B cell (primary cell): ENCODE measurements at regions not wholly inside any gene's neighbourhood (a gene's known extent, or its start where the extent isn't known, plus 50 kb on each side); places are given as distances from the start of the nearest gene placed in this dataset.
"Not testable (repeated sequence)": the region's sequence is repeated elsewhere in the genome, so short reads cannot be mapped to it uniquely, and the experiment has no call there.

Source experiments
- ATAC-seq: fragments of 200-7000 bp; cut with Tn5 transposase; one replicate; pipeline ENCODE4 v1.10.0; 2021; ENCODE audit warnings: low read depth, mild to moderate bottlenecking, moderate number of reproducible peaks, moderate library complexity
- CTCF ChIA-PET: fragments of 350-600 bp; sonication (Branson Sonifier 250); formaldehyde crosslinking; loops from one replicate; lab custom pipeline; 2021; ENCODE audit warnings: antibody characterized with exemption, inconsistent platforms; lab: Charles Lee
- POLR2A ChIA-PET: fragments of 350-600 bp; sonication (Branson Sonifier 250); formaldehyde crosslinking; loops from one replicate; lab custom pipeline; 2021; ENCODE audit warnings: antibody characterized with exemption; lab: Charles Lee
- DNase-seq: peaks from one replicate; pipeline ENCODE4 v3.0.0; 2013
- H2AFZ ChIP-seq: 2 replicates; pipeline ENCODE4 v1.6.1; 2012; ENCODE audit warnings: mild to moderate bottlenecking, low read depth, low read length; ENCODE audit not compliant: insufficient read depth, poor library complexity, severe bottlenecking
- H3K27ac ChIP-seq, 2 donors: 1 replicate in 1 of 2; 2 replicates in 1 of 2; pipeline ENCODE4 v1.5.1; 2012 to 2013; ENCODE audit warnings: low read length in 2 of 2, mild to moderate bottlenecking in 2 of 2, moderate library complexity in 1 of 2
- H3K27me3 ChIP-seq, 4 experiments: fragments of 200-600 bp in 1 of 4; sonication (generic) in 1 of 4; replicated peaks in 1 of 4; 1 replicate in 2 of 4; 2 replicates in 2 of 4; pipeline versions ENCODE4 v1.6.1 to v1.7.0; 2013 to 2016; ENCODE audit warnings: low read length in 3 of 4, mild to moderate bottlenecking in 2 of 4, mixed read lengths in 1 of 4, moderate library complexity in 1 of 4; ENCODE audit not compliant: insufficient read depth in 4 of 4, control insufficient read depth in 3 of 4; ENCODE audit errors: control extremely low read depth in 1 of 4
- H3K36me3 ChIP-seq, 2 experiments: replicated peaks in 1 of 2; 1 replicate in 1 of 2; 2 replicates in 1 of 2; pipeline versions ENCODE4 v1.6.1 to v1.7.1; 2013; ENCODE audit warnings: low read length in 1 of 2; ENCODE audit not compliant: insufficient read depth in 2 of 2, control insufficient read depth in 1 of 2; ENCODE audit errors: control extremely low read depth in 1 of 2, extremely low read depth in 1 of 2
- H3K4me1 ChIP-seq, 2 donors: fragments of 200-600 bp in 1 of 2; sonication (generic) in 1 of 2; 1 replicate in 1 of 2; 2 replicates in 1 of 2; pipeline versions ENCODE4 v1.5.1 to v1.6.1; 2013 to 2017; ENCODE audit warnings: low read length in 2 of 2; ENCODE audit not compliant: control insufficient read depth in 2 of 2, insufficient read depth in 2 of 2
- H3K4me2 ChIP-seq: replicated peaks from 2 replicates; pipeline ENCODE3; 2012; ENCODE audit warnings: mild to moderate bottlenecking, low read depth, low read length; ENCODE audit not compliant: poor library complexity, severe bottlenecking
- H3K4me3 ChIP-seq, 5 experiments: fragments of 200-600 bp in 1 of 5; sonication (generic) in 1 of 5; 1 replicate in 3 of 5; 2 replicates in 2 of 5; pipeline versions ENCODE4 v1.5.1 to v1.7.0; 2011 to 2016; ENCODE audit warnings: low read length in 4 of 5, mild to moderate bottlenecking in 4 of 5, low read depth in 2 of 5, control low read depth in 1 of 5, moderate library complexity in 1 of 5; ENCODE audit not compliant: insufficient read depth in 1 of 5; ENCODE audit errors: control extremely low read depth in 1 of 5, extremely low read depth in 1 of 5
- H3K79me2 ChIP-seq: fragments of 200-600 bp; sonication (generic); one replicate; pipeline ENCODE4 v1.6.0; 2016; ENCODE audit warnings: low read length; ENCODE audit not compliant: control insufficient read depth, insufficient read depth
- H3K9ac ChIP-seq: fragments of 200-600 bp; sonication (generic); 2 replicates; pipeline ENCODE4 v1.6.1; 2017; ENCODE audit warnings: mild to moderate bottlenecking, low read length, moderate library complexity
- H3K9me3 ChIP-seq, 3 donors: one replicate each; pipeline versions ENCODE4 v1.6.1 to v1.7.1; 2013; ENCODE audit warnings: low read length in 2 of 3; ENCODE audit not compliant: control insufficient read depth in 2 of 3, insufficient read depth in 1 of 3; ENCODE audit errors: control extremely low read depth in 1 of 3
- H4K20me1 ChIP-seq: 2 replicates; pipeline ENCODE4 v1.6.0; 2012; ENCODE audit warnings: mild to moderate bottlenecking, low read length; ENCODE audit not compliant: insufficient read depth, control insufficient read depth, poor library complexity, severe bottlenecking
- H3K27ac Mint-ChIP-seq: one replicate; pipeline ENCODE4 v1.8.0; 2021; ENCODE audit warnings: mixed read lengths
- H3K27me3 Mint-ChIP-seq: one replicate; pipeline ENCODE4 v1.8.0; 2021; ENCODE audit warnings: mixed read lengths
- H3K4me1 Mint-ChIP-seq: one replicate; pipeline ENCODE4 v1.8.0; 2021; ENCODE audit warnings: mixed read lengths
- H3K4me3 Mint-ChIP-seq: one replicate; pipeline ENCODE4 v1.8.0; 2021; ENCODE audit warnings: mixed read lengths
- H3K9me3 Mint-ChIP-seq: one replicate; pipeline ENCODE4 v1.8.0; 2022; ENCODE audit warnings: mixed read lengths; ENCODE audit not compliant: insufficient read depth
- WGBS: methylation state at CpG from one replicate; pipeline ENCODE4 v1.1.5; 2013; ENCODE audit warnings: missing lambda C conversion rate; ENCODE audit not compliant: insufficient coverage; 5-methylcytosine and 5-hydroxymethylcytosine counted together
- intact Hi-C: fragments of 100-400 bp; cut with micrococcal nuclease; formaldehyde crosslinking; loops from one replicate; pipeline ENCODE4 v1.10.0; 2022

DNA sequence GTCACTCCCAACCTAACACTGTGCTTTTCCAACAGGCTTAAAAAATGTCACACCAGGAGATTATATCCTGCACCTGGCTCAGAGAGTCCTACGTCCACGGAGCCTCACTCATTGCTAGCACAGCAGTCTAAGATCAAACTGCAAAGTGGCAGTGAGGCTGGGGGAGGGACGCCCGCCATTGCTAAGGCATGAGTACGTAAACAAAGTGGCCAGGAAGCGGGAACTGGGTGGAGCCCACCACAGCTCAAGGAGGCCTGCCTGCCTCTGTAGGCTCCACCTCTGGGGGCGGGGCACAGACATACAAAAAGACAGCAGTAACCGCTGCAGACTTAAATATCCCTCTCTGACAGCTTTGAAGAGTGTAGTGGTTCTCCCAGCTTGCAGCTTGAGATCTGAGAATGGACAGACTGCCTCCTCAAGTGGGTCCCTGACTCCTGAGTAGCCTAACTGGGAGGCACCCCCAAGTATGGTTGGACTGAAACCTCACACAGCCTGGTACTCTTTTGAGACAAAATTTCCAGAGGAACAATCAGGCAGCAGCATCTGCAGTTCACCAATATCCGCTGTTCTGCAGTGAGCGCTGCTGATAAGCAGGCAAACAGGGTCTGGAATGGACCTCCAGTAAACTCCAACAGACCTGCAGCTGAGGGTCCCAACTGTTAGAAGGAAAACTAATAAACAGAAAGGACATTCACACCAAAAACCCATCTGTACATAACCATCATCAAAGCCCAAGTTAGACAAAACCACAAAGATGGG, 2986.4 kb upstream of the OR11H1 start:
- H3K27ac ChIP-seq, H3K27me3 Mint-ChIP-seq, H3K27ac Mint-ChIP-seq, H2AFZ ChIP-seq, ATAC-seq, H3K9ac ChIP-seq, H3K79me2 ChIP-seq, H3K4me2 ChIP-seq, H4K20me1 ChIP-seq, H3K4me3 Mint-ChIP-seq, H3K9me3 ChIP-seq, POLR2A ChIA-PET, intact Hi-C loops, H3K4me1 Mint-ChIP-seq, DNase-seq, H3K9me3 Mint-ChIP-seq, H3K4me3 ChIP-seq, H3K27me3 ChIP-seq, H3K4me1 ChIP-seq, CTCF ChIA-PET, H3K36me3 ChIP-seq: not testable (repeated sequence)
- WGBS = 45% methylated on average over 2 of the region's 10 CpGs

DNA sequence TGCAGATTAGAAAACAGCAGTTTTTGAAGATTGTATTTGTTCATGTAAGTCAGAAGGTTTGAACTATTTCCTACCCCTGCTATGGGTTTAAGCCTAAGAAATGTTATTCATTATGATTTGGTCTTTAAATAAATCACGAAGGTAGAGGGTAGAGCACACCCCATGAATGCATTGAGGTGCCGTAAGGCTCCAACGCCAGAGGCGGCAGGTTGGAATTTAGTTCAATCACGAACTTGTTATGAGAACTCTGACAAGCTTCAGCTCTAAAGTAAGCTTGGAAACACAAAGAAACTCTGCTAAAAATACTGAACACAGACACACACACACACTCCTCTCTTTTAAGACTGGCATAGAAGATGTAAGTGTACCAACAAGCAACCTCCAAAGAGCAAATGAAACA, 2974.6 kb upstream of the OR11H1 start:
- H3K9me3 ChIP-seq, H3K9me3 Mint-ChIP-seq, H3K27ac Mint-ChIP-seq, H3K4me2 ChIP-seq, H3K27ac ChIP-seq, CTCF ChIA-PET, ATAC-seq, POLR2A ChIA-PET, H2AFZ ChIP-seq, H3K36me3 ChIP-seq, H3K4me3 Mint-ChIP-seq, DNase-seq, H3K4me3 ChIP-seq, H3K27me3 ChIP-seq, H3K27me3 Mint-ChIP-seq, H3K9ac ChIP-seq, H4K20me1 ChIP-seq, H3K79me2 ChIP-seq, H3K4me1 ChIP-seq, H3K4me1 Mint-ChIP-seq, intact Hi-C loops: not testable (repeated sequence)
- no CpG with 5 or more reads among the region's 5 CpGs for WGBS

DNA sequence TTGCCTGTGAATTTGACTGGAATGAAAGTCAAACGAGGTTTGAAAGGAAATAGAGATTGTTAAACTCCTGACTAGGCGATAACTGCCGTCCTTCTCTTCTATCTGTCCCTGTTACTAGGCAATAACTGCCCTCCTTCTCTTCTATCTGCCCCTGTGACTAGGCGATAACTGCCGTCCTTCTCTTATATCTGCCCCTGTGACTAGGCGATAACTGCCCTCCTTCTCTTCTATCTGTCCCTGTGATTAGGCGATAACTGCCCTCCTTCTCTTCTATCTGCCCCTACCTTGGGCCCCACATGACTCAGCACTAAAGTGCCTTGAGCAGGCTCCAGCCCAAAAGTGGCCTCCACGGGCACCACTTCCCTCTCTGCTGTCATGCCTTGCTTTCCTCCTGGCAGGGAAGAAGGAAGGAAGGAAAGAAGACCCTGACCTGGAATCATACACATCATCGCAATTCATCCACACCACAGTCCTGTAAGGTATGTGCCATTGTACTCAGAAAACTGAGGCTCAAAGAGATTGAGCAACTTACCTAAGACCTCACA, 2973.3 kb upstream of the OR11H1 start:
- H3K9me3 Mint-ChIP-seq, H3K4me1 Mint-ChIP-seq, H3K36me3 ChIP-seq, H3K4me1 ChIP-seq, H3K27ac ChIP-seq, H3K4me2 ChIP-seq, H3K9me3 ChIP-seq, H3K4me3 ChIP-seq, H3K9ac ChIP-seq, H4K20me1 ChIP-seq, POLR2A ChIA-PET, H3K4me3 Mint-ChIP-seq, H3K27me3 ChIP-seq, H3K79me2 ChIP-seq, H3K27ac Mint-ChIP-seq, ATAC-seq, intact Hi-C loops, DNase-seq, CTCF ChIA-PET, H2AFZ ChIP-seq, H3K27me3 Mint-ChIP-seq: not testable (repeated sequence)
- WGBS = no CpG with 5 or more reads among the region's 9 CpGs

DNA sequence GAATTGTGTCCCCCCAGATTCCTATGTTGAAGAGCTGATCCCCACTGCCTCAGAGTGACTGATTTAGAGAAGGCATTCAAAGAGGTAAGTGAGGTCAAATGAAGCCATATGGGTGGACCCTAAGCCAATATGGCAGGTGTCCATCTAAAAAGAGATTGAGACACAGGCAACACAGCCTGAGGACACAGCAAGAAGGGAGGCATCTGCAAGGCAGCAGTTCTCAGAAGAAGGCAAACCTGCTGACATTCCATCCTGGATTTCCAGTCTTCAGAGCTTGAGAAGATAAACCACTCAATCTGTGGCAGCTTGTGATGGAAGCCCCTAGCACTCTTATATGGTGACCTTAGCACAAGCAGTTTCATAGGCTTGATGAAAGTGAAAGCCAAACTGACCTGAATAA, 2956.5 kb upstream of the OR11H1 start:
- H3K9me3 Mint-ChIP-seq, ATAC-seq, CTCF ChIA-PET, H3K36me3 ChIP-seq, H3K4me3 Mint-ChIP-seq, DNase-seq, H3K4me2 ChIP-seq, H3K79me2 ChIP-seq, POLR2A ChIA-PET, H3K4me1 ChIP-seq, H3K27ac ChIP-seq, H3K9ac ChIP-seq, intact Hi-C loops, H3K27me3 Mint-ChIP-seq, H3K9me3 ChIP-seq, H3K4me3 ChIP-seq, H3K27ac Mint-ChIP-seq, H2AFZ ChIP-seq, H3K27me3 ChIP-seq, H4K20me1 ChIP-seq, H3K4me1 Mint-ChIP-seq: not testable (repeated sequence)
